OCI-LY1 (cell line): ENCODE measurements at regions not wholly inside any gene's neighbourhood (a gene's known extent, or its start where the extent isn't known, plus 50 kb on each side); places are given as distances from the start of the nearest gene placed in this dataset.

Experiments used
- EZH2 ChIP-seq: fragments of 200-600 bp; sonication (generic), shearing (Covaris generic); IDR thresholded peaks from 2 replicates; pipeline ENCODE4 v1.8.0; 2017; ENCODE audit warnings: borderline replicate concordance, mixed run types, mild to moderate bottlenecking, antibody characterized with exemption, low read length, moderate library complexity, mixed read lengths
- TF ChIP-seq, protein P1 (sequence below): fragments of 200-600 bp; sonication (generic), shearing (Covaris generic); IDR thresholded peaks from 2 replicates; pipeline ENCODE4 v1.5.1; 2017; ENCODE audit warnings: mild to moderate bottlenecking, antibody characterized with exemption, low read length, moderate library complexity, mixed read lengths

DNA sequence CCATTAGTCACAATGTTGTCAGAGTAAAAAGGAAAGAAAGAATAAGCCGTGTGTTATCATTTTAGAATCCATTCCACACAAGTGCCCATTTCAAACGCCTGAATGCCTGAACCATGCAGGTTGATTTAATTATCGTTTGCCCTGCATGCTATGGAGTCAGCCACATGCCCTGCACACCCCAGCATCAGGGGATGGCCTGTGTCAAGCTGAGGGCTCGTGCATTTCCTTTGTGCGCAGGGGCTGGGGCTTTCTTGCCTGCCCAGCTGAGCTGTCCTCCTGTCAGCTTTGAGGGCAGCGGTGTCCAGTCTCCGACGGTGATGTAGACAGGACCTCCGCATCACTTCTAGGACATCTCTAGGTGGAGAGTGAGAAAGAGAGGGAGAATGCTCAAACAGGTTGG, 200.4 kb downstream of the TSN start:
- TF ChIP-seq, protein P1, sequence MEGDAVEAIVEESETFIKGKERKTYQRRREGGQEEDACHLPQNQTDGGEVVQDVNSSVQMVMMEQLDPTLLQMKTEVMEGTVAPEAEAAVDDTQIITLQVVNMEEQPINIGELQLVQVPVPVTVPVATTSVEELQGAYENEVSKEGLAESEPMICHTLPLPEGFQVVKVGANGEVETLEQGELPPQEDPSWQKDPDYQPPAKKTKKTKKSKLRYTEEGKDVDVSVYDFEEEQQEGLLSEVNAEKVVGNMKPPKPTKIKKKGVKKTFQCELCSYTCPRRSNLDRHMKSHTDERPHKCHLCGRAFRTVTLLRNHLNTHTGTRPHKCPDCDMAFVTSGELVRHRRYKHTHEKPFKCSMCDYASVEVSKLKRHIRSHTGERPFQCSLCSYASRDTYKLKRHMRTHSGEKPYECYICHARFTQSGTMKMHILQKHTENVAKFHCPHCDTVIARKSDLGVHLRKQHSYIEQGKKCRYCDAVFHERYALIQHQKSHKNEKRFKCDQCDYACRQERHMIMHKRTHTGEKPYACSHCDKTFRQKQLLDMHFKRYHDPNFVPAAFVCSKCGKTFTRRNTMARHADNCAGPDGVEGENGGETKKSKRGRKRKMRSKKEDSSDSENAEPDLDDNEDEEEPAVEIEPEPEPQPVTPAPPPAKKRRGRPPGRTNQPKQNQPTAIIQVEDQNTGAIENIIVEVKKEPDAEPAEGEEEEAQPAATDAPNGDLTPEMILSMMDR: no peak
- no peak for TF ChIP-seq EZH2
